ENCODE measurements at regions not wholly inside any gene's neighbourhood (a gene's known extent, or its start where the extent isn't known, plus 50 kb on each side); places are given as distances from the start of the nearest gene placed in this dataset.

DNA sequence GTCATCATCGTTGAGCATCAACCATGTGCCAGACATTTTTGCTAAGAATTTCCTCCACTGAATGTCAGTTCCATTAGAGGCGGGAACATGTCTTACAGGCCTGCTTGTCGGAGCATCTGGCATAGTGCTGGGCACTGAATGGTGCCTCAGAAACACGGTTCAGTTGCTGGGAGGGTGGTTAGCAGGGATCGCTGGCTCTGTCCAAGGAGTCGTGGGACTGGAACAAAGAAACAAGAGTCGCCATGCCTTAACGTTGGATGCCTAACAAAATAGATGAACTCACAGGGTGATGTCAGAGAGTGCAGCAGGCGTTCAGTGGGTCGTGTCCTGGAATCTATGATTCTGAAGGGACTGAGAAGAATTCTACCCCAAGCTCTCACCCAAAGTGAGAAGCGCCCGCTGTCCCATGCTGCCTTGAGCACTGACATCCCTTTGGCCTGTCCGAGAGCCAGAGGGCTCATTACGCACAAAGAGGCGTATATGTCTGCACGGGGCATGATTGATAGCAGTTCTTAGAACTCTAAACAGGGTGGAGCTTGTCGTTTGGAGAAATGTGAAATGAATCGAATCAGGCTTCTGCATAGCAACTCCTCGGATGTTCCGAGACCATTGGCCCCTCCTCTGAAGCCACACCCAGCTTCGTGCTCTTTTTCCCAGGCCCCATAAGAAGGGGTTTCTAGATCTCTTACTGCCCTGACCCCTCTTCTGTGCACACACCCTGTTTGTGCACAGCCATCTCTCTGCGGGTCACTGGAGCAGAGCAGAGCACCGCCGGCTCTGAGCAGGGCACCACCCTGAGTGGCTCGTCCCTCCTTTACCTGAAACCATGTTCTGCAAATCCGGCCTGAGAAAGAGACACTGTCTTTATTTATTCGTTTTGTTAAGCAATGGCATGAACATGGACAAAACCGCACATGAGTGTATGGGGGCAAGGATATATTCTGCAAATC, 113.1 kb upstream of the B3GAT1 start:
- no peaks in the 10 kb centered on the region for H3K36me3 ChIP-seq
- ATAC-seq: no peak
- H3K27me3 ChIP-seq: peaks cover 0 to 8% (median 2%) of the 10 kb centered on the region in 3 donors
- in situ Hi-C loops (cut with MboI; ENCODE audit: low sequenced_read_pairs in 4 of 4): no loop called here
- TF ChIP-seq, protein P1, sequence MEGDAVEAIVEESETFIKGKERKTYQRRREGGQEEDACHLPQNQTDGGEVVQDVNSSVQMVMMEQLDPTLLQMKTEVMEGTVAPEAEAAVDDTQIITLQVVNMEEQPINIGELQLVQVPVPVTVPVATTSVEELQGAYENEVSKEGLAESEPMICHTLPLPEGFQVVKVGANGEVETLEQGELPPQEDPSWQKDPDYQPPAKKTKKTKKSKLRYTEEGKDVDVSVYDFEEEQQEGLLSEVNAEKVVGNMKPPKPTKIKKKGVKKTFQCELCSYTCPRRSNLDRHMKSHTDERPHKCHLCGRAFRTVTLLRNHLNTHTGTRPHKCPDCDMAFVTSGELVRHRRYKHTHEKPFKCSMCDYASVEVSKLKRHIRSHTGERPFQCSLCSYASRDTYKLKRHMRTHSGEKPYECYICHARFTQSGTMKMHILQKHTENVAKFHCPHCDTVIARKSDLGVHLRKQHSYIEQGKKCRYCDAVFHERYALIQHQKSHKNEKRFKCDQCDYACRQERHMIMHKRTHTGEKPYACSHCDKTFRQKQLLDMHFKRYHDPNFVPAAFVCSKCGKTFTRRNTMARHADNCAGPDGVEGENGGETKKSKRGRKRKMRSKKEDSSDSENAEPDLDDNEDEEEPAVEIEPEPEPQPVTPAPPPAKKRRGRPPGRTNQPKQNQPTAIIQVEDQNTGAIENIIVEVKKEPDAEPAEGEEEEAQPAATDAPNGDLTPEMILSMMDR (IDR thresholded peaks at IDR 0.05 in 4 of 5, conservative IDR thresholded peaks at IDR 0.05 in 1 of 5): no peak
- TF ChIP-seq POLR2A (IDR thresholded peaks at IDR 0.05): no peak
- H3K27ac ChIP-seq: no peak overlapping the region
- no peaks in the 10 kb centered on the region for H3K9me3 ChIP-seq
- intact Hi-C loops (cut with DNase I; ENCODE audit: low total_unique reads): no loop called here
- no peak overlapping the region for H3K4me3 ChIP-seq
- no peak for DNase-seq
- no peaks in the 10 kb centered on the region for H3K4me1 ChIP-seq

DNA sequence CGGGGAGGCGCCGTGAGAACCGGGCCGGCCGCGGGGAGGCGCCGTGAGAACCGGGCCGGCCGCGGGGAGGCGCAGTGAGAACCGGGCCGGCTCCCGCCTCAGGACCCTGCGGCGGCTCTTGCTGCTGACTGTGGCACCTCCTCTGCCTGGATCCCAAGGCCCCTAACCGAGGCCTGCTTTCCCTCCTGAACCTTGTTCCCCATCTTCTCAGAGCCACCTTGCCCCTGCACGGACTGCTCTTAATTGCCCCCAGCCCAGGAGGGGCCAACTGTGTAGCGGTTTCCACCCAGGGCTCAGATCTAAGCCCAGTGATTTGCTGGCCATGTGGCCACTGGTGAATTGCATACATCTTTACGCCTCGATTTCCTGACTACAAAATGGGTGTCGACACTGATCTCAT, 112.2 kb upstream of the B3GAT1 start:
- Histone ChIP-seq H3K27me3 (peaks cover 0 to 8% (median 2%) of the 10 kb centered on the region in 3 donors), H3K36me3 (no peaks in the 10 kb centered on the region), H3K4me3 (no peak overlapping the region), H3K4me1 (no peaks in the 10 kb centered on the region), H3K27ac (no peak overlapping the region), H3K9me3 (no peaks in the 10 kb centered on the region)
- no peak for DNase-seq
- no peak for TF ChIP-seq POLR2A (IDR thresholded peaks at IDR 0.05)
- TF ChIP-seq, protein P1 (IDR thresholded peaks at IDR 0.05 in 4 of 5, conservative IDR thresholded peaks at IDR 0.05 in 1 of 5): no peak
- intact Hi-C loops (cut with DNase I; ENCODE audit: low total_unique reads): no loop called here
- in situ Hi-C loops (cut with MboI; ENCODE audit: low sequenced_read_pairs in 4 of 4): no loop called here
- no peak for ATAC-seq

GRCh38 chr11:134522782-134523570, 110.9 kb upstream of the B3GAT1 start:
- H3K27ac ChIP-seq: no peak overlapping the region
- H3K36me3 ChIP-seq: no peaks in the 10 kb centered on the region
- intact Hi-C loops (cut with DNase I; ENCODE audit: low total_unique reads): no loop called here
- no peak for ATAC-seq
- TF ChIP-seq, protein P1 (IDR thresholded peaks at IDR 0.05 in 4 of 5, conservative IDR thresholded peaks at IDR 0.05 in 1 of 5): no peak
- TF ChIP-seq POLR2A (IDR thresholded peaks at IDR 0.05): no peak
- no peaks in the 10 kb centered on the region for H3K4me1 ChIP-seq
- H3K27me3 ChIP-seq: peaks cover 0 to 8% (median 2%) of the 10 kb centered on the region in 3 donors
- H3K9me3 ChIP-seq: no peaks in the 10 kb centered on the region
- no peak for DNase-seq
- in situ Hi-C loops (cut with MboI; ENCODE audit: low sequenced_read_pairs in 4 of 4): no loop called here
- no peak overlapping the region for H3K4me3 ChIP-seq

GRCh38 chr11:134521452-134522289, 109.6 kb upstream of the B3GAT1 start:
- no peak for TF ChIP-seq POLR2A (IDR thresholded peaks at IDR 0.05)
- TF ChIP-seq, protein P1 (IDR thresholded peaks at IDR 0.05 in 4 of 5, conservative IDR thresholded peaks at IDR 0.05 in 1 of 5): no peak
- Histone ChIP-seq H3K4me1 (no peaks in the 10 kb centered on the region), H3K4me3 (no peak overlapping the region), H3K9me3 (no peaks in the 10 kb centered on the region), H3K36me3 (no peaks in the 10 kb centered on the region), H3K27me3 (peaks cover 0 to 8% (median 2%) of the 10 kb centered on the region in 3 donors), H3K27ac (no peak overlapping the region)
- DNase-seq (no peak), ATAC-seq (no peak)
- intact Hi-C loops (cut with DNase I; ENCODE audit: low total_unique reads) (no loop called here), in situ Hi-C loops (cut with MboI; ENCODE audit: low sequenced_read_pairs in 4 of 4) (no loop called here)
